Fibroblast of skin of right biceps (primary cell): ENCODE measurements at regions not wholly inside any gene's neighbourhood (a gene's known extent, or its start where the extent isn't known, plus 50 kb on each side); places are given as distances from the start of the nearest gene placed in this dataset.
"Not testable (repeated sequence)": the region's sequence is repeated elsewhere in the genome, so short reads cannot be mapped to it uniquely, and the experiment has no call there.

ENCODE experiments used
- DNase-seq: peaks from one replicate; pipeline ENCODE4 v3.0.0-alpha.2; 2013

GRCh38 chr7:68875857-68876256 is 722.4 kb upstream of the AUTS2 start:
- DNase-seq = no peak

- not testable (repeated sequence) for DNase-seq
Observed at GRCh38 chr7:68887116-68887515, 711.2 kb upstream of the AUTS2 start.

- DNase-seq = no peak
Observed at GRCh38 chr7:68888971-68889385, 709.3 kb upstream of the AUTS2 start.

DNA sequence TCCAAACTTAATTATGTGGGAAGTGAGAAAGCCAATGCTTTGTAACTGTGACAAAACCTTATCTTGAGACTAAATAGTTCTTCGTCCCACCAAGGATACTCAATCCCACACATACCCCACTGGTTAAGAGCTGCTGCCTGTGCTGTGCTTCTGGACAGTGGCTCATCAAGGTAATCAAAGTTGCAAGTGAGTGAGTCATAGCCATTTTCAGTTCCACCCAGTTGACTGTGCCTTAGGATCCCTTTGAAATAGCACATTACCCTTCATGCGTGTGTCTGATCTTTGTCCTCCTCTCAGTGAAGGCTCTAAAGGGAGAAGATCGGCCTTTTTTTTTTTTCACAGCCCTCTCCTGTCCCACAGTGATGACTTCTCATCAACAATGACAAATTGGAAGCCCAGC is 706.0 kb upstream of the AUTS2 start:
- peak; percentile 82 for DNase-seq

- no peak for DNase-seq
Observed at GRCh38 chr7:68893411-68893810, 704.9 kb upstream of the AUTS2 start.

GRCh38 chr7:68899156-68899555 is 699.1 kb upstream of the AUTS2 start:
- DNase-seq = not testable (repeated sequence)

DNA sequence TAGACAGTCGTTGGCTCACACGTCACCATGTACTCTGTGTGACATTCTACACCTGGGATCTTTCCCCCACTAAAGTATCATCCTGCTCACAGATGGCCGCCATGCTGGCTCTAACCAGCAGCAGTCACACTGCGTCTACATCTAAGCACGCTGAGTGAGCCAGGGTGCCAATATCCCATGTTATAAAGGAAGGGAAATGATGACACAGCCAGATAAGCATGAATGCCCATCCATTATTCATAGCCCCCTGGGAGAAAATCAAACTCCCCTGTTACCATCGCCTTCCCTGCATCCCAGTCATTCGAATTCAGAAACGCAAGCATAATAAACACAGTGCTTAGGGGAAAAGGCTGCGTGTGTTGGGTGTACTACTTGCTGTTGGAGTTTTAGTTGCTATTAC is 698.2 kb upstream of the AUTS2 start:
- peak; percentile 39 for DNase-seq

DNA sequence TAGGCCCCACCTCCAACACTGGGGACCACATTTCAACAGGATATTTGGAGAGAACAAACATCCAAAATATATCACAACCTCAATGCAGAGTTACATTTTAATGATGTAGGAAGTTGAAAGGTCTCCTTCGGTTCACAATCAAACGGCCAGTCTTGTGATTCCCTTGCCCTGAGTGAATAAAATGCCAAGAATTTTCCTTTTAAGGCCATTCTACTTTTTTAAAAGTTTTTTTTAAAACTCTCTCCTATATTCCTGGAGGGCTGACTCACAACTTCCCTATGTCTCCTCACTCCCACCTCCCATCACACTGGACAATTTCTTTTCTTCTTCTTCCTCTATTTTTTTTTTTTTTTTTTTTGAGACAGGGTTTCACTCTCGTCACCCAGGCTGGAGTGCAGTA is 693.6 kb upstream of the AUTS2 start:
- DNase-seq = peak; percentile 76

DNA sequence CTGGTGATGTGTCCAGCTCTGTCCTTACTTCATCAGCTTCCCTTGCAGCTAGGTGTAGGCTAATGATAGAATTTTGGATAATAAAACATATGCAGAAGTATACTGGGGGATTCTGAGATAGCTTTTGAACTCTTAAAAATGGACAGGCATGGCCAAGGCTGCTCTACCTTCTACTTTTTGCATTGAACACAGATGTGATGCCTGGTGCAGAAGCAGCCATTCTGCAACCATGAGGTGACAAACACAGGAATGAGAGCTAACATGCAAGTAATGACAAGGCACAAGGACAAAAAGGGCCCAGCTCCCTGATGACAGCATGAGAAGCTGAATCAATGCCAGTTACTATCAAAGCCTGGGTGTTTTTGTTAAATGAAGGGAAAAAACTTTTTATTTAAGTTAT is 686.5 kb upstream of the AUTS2 start:
- no peak for DNase-seq

DNA sequence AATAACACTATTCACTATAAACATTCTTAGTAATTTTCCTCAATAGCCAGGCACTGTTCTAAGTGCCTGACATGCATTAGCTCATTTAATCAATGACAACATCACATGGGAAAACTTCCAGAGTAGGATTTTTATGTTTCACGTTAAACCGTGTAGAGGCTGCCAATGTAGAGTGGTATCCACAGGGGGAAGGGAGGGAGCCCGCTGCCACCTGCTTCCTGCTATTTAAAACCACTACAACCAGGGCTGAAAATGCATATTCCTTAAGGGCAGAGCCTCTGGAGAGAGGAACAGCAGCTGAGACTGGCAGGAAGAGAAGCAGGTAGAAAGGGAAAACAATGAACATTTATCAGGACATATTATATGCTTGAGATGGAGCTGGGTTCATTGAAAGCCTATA is 684.3 kb upstream of the AUTS2 start:
- no peak for DNase-seq

DNA sequence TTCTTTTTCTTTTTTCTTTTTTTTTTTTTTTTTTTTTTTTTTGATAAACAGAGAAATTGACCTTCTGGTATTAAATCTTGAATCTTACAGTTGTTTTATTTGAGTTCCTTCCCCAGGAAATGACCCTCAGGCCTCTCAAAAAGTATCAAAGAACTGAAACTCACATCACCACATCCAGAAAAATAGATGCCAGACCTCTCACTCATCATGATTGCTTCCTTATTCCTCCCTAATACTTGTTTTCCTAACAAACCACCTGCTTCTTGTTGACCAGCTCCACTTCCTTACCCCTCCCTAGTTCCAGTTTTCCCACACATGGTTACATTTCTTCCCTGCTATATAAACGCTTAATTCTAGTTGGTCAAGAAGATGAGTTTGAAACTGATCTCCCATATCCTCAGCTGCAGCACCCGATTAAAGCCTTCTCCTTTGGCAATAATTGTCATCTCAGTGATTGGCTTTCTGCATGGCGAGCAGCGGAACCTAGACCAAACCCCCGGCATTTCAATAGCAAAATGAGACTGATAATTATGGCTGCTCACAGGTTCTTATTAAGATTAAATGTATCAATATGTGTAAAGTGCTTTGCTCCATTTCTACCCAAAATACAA is 681.1 kb upstream of the AUTS2 start:
- DNase-seq = no peak

GRCh38 chr7:68918621-68919020 is 679.7 kb upstream of the AUTS2 start:
- DNase-seq = no peak

GRCh38 chr7:68922850-68923249 is 675.4 kb upstream of the AUTS2 start:
- DNase-seq = no peak

GRCh38 chr7:68925241-68925640 is 673.0 kb upstream of the AUTS2 start:
- DNase-seq = peak; percentile 37

- peak; percentile 91 for DNase-seq
Observed at GRCh38 chr7:68929781-68930261, 668.5 kb upstream of the AUTS2 start.

DNA sequence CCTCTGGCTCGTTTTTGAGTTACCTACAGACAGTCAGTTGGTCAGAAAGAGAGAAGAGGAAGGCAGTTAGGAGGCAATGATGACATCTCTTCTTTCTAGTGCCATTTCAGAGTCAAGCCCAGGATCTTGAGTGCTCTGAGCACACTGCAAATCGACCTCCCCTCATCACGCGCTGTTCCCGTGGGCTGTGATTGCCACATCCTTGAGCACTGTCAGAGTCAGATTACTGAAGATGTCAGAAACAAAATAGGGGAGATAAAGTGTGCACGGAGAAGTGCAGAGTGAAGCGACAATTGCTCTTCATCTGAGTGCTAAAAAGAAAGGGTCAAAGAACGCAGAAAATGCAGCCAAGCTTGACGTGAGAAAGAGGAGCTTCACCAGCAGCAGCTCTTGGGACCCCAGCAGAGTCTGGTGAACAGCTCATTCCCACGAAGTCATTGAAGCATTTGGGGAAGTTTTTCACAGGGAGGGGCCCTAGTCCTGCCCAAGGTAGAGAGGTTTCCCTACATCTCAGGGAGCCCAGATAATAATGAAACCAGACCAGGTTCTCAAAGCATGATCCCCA is 661.7 kb upstream of the AUTS2 start:
- no peak for DNase-seq

DNA sequence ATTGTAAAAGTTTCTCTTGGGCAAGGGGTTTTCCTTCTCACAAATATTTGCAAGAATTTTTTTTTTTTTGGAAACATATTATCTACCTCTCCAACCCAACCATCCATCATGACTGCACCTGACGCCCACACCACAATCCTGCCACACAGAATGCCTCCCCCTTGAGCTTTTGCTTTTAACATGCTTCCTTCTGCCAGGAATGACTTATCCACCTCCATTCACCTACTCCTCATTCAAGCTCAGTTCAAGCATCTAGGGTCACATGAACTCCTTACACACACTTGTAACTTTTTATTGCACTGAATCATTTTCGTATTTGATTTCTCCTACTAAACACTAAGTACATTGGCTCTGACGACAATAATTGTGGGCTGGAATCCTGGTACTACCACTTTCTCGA is 660.1 kb upstream of the AUTS2 start:
- DNase-seq = no peak

DNA sequence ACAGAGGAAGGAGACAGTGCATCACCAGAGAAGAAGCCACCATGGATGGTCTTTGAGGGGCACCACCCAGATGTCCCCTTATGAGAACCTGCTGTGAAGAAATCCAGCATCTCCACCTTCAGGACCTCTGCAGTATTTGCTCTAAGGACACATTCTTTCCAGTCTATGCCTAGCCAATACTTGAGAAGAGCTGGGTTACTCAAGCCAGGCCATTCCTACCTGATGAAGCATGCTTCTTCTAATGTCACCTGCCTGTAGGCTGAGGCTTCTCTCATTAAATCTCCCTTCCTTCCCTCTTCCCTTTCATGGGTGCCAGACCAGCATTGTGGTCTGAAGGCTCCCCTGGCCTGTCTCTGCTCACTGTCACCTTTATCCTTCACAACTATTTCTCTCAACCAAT is 654.5 kb upstream of the AUTS2 start:
- DNase-seq = no peak

- DNase-seq = no peak
Observed at GRCh38 chr7:68955656-68956055, 642.6 kb upstream of the AUTS2 start.

- no peak for DNase-seq
Observed at GRCh38 chr7:68958571-68958970, 639.7 kb upstream of the AUTS2 start.

- DNase-seq = peak; percentile 99
Observed at GRCh38 chr7:68963552-68963951, 634.7 kb upstream of the AUTS2 start.

DNA sequence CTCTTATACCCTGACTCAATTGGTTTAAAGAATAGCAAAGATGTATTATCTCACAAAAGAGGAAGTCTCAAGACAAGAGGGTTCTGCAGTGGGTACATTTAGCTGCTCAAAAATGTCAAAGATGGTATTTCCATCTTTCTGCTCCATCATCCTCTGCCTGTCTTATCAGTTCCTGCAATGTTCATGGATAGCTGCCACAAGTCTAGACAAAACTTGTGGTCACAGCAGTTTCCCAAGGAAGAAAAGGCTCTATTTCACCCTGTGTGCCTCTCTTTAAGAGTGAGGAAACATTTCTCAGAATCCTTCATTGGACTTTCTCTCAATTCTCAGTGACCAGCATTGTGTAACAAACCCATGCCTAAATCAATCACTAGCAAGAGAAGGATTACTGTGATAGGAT is 634.2 kb upstream of the AUTS2 start:
- DNase-seq = peak; percentile 85

DNA sequence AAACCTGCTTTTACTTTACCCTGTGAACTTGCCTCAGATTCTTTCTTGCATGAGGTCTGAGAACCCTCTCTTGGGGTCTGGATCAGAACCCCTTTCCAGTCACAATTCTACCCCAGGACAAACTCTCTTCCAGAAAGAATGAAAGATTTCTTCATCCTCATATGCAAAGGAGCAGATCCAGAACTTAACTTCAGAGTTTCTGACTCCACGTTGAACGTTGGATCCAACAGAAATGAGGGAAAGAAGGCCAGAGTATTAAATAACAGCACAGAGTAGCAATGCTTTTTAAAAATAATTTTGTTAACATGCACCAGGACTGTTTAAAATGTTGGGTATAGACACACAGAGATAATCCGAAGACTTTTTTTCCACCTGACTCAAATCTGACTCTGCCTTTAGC is 632.9 kb upstream of the AUTS2 start:
- no peak for DNase-seq

DNA sequence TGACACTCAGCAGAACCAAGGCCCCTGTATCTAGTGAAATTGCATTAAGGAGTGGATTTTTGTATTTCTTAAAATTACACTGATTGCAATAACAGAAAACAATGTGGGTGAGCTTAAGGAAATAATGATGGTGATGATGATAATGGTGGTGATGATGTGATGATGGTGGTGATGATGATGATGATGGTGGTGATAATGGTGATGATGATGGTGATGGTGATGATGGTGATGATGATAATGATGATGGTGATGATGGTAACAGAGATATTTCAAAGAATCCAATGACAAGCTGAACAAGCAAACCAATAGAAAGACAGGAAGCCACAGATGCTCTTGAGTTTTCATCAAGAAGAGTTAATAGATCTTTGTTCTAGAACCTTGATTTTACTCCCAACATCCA is 630.7 kb upstream of the AUTS2 start:
- no peak for DNase-seq

DNA sequence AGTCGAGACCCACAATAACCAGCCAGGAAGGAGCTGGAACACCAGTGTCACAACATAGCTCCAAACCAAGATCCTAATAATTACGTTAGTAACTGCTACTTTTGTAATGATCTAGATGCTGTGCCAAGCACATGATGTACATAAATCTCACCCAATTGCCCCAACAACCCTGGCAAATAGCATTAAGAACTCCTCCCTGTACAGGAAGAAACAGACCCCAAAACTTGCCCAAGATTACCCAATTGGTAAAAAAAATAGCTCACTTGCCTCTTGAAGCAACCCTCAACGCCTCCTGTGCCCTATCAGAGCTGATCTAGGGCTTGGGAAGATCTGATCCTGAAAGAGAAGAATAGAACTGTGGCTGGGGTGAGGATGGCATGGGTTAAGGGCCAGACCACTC is 628.7 kb upstream of the AUTS2 start:
- no peak for DNase-seq
